Right lobe of liver (tissue), 6 donors: ENCODE measurements at regions not wholly inside any gene's neighbourhood (a gene's known extent, or its start where the extent isn't known, plus 50 kb on each side); places are given as distances from the start of the nearest gene placed in this dataset.

Source experiments
- ATAC-seq, 4 donors: fragments of 200-7000 bp; cut with Tn5 transposase; one replicate each; pipeline ENCODE4 v1.9.1; 2020; ENCODE audit warnings: mild to moderate bottlenecking in 4 of 4, moderate library complexity in 4 of 4
- DNase-seq, 3 donors: peaks; one replicate each; pipeline ENCODE4 v3.0.0-alpha.2; 2020
- H3K27ac ChIP-seq, 3 donors: fragments of 200-600 bp; one replicate each; pipeline ENCODE4 v1.8.0; 2022
- H3K27me3 ChIP-seq, 2 donors: fragments of 200-600 bp; one replicate each; pipeline ENCODE4 v1.8.0; 2022
- H3K36me3 ChIP-seq, 4 donors: fragments of 200-600 bp; sonication (generic) in 1 of 4; one replicate each; pipeline versions ENCODE4 v1.5.1 to v1.8.0; 2017 to 2022; ENCODE audit warnings: control low read depth in 1 of 4
- H3K4me1 ChIP-seq, 4 donors: fragments of 200-600 bp; sonication (generic) in 1 of 4; one replicate each; pipeline versions ENCODE4 v1.5.1 to v1.8.0; 2017 to 2022; ENCODE audit warnings: control low read depth in 1 of 4
- H3K4me3 ChIP-seq, 3 donors: fragments of 200-600 bp; one replicate each; pipeline ENCODE4 v1.8.0; 2022
- H3K9me3 ChIP-seq, 4 donors: fragments of 200-600 bp; sonication (generic) in 1 of 4; one replicate each; pipeline versions ENCODE4 v1.5.1 to v1.8.0; 2017 to 2022; ENCODE audit warnings: control low read depth in 1 of 4
- POLR2A ChIP-seq: fragments of 450-650 bp; IDR thresholded peaks from one replicate; pipeline ENCODE4 v1.6.1; 2017; ENCODE audit warnings: antibody characterized with exemption, mild to moderate bottlenecking
- WGBS: methylation state at CpG from one replicate; pipeline ENCODE4 v1.1.6; 2018; ENCODE audit warnings: low coverage, low lambda C conversion rate; ENCODE audit not compliant: insufficient coverage; ENCODE audit errors: missing lambda C conversion rate; 5-methylcytosine and 5-hydroxymethylcytosine counted together
- intact Hi-C, 2 donors: fragments of 100-400 bp; cut with DNase I; formaldehyde crosslinking; loops; one replicate each; pipeline versions ENCODE4 v1.11.2 to v1.14.1; 2022
- TF ChIP-seq, protein P1 (sequence below), 4 donors: fragments of 200-600 bp in 3 of 4; fragments of 450-650 bp in 1 of 4; IDR thresholded peaks; one replicate each; pipeline versions ENCODE4 v1.5.1 to v1.8.0; 2016 to 2022; ENCODE audit warnings: antibody characterized with exemption in 4 of 4, mild to moderate bottlenecking in 2 of 4
- donor health status: DM: no; HTN: yes; CAD: no.
- donor health status: DM: no; HTN: no; CAD: no.
- donor health status: DM: no; HTN: no; CAD: no.
- donor health status: DM: no; HTN: yes; CAD: no.
- donor health status: DM: no; HTN: yes; CAD: no.

DNA sequence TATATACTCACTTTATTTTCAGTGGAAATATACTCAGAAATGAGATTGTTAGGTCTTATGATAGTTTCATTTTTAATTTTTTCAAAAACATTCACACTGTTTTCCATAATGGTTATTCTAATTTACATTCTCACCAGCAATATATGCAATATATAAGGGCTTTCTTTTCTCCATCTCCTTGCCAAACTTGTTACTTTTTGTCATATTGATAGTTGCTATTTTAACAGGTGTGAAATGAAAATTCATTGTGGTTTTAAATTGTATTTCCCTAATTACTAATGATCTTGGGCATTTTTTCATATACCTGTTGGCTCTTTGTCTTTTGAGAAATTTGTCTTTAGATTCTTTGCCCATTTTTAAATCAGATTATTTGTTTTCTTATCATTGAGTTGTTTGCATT is 325.2 kb downstream of the DIPK2A start:
- no peaks in the 10 kb centered on the region for H3K36me3 ChIP-seq
- ATAC-seq (no peak), DNase-seq (no peak)

DNA sequence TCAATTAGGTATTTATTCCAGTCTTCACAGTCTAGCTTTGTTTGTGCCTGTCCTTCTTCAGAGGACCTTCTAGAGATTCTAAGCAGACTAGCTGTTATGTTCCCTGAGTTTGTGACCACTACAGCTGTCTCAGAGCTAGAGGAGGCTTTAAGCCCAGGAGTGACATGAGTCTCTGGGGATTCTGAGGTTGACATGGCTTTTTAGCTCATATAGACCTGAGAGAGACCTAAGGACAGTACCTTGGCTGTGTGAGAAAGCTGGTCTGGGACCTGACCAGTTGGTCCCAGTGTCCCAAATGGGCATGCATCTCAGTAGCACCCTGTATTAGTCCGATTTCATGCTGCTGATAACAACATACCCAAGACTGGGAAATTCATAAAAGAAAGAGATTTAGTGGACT is 330.2 kb downstream of the DIPK2A start:
- intact Hi-C loops: no loop called here
- no peak for DNase-seq
- H3K4me3 ChIP-seq: no peak overlapping the region
- WGBS: 43% methylated on average over 1 of the region's 1 CpG
- H3K4me1 ChIP-seq: no peaks in the 10 kb centered on the region
- TF ChIP-seq, protein P1, sequence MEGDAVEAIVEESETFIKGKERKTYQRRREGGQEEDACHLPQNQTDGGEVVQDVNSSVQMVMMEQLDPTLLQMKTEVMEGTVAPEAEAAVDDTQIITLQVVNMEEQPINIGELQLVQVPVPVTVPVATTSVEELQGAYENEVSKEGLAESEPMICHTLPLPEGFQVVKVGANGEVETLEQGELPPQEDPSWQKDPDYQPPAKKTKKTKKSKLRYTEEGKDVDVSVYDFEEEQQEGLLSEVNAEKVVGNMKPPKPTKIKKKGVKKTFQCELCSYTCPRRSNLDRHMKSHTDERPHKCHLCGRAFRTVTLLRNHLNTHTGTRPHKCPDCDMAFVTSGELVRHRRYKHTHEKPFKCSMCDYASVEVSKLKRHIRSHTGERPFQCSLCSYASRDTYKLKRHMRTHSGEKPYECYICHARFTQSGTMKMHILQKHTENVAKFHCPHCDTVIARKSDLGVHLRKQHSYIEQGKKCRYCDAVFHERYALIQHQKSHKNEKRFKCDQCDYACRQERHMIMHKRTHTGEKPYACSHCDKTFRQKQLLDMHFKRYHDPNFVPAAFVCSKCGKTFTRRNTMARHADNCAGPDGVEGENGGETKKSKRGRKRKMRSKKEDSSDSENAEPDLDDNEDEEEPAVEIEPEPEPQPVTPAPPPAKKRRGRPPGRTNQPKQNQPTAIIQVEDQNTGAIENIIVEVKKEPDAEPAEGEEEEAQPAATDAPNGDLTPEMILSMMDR (IDR thresholded peaks at IDR 0.05): no peak
- no peak for TF ChIP-seq POLR2A
- ATAC-seq: no peak
- H3K36me3 ChIP-seq: no peaks in the 10 kb centered on the region
- no peaks in the 10 kb centered on the region for H3K9me3 ChIP-seq
- H3K27ac ChIP-seq: no peak overlapping the region
- no peaks in the 10 kb centered on the region for H3K27me3 ChIP-seq

More for the DNA sequence above, 325.2 kb downstream of the DIPK2A start:
- H3K4me3 ChIP-seq: no peak overlapping the region
- intact Hi-C loops: no loop called here
- no peaks in the 10 kb centered on the region for H3K9me3 ChIP-seq
- H3K4me1 ChIP-seq: no peaks in the 10 kb centered on the region
- H3K27ac ChIP-seq: no peak overlapping the region
- TF ChIP-seq, protein P1 (IDR thresholded peaks at IDR 0.05): no peak
- no peak for TF ChIP-seq POLR2A
- no peaks in the 10 kb centered on the region for H3K27me3 ChIP-seq

DNA sequence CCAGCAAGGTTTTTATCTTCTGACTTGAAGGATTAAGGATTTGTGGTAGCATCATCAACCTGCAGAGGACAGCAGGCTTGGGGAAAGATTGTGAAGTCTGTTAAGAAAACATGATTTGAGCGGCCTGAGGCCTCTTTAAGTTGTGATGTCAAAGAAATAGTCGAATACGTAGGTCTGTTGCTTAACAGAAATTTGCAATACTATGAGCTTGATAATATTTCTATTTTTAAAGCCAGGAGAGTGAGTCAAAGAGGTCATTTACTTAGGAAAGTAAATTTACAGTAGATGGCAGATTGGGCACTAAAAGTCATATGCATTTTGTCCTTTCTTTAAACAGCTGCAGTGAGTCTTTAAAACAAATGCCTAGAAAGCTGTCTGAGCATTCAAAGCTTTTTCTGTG is 336.3 kb downstream of the DIPK2A start:
- 69% methylated on average over 3 of the region's 3 CpGs for WGBS
- intact Hi-C loops: no loop called here
- no peak overlapping the region for H3K4me3 ChIP-seq
- H3K36me3 ChIP-seq: no peaks in the 10 kb centered on the region
- DNase-seq: no peak
- no peaks in the 10 kb centered on the region for H3K4me1 ChIP-seq
- H3K27me3 ChIP-seq: no peaks in the 10 kb centered on the region
- ATAC-seq: no peak
- no peak overlapping the region for H3K27ac ChIP-seq
- no peaks in the 10 kb centered on the region for H3K9me3 ChIP-seq
- TF ChIP-seq, protein P1 (IDR thresholded peaks at IDR 0.05): no peak
- TF ChIP-seq POLR2A: no peak

DNA sequence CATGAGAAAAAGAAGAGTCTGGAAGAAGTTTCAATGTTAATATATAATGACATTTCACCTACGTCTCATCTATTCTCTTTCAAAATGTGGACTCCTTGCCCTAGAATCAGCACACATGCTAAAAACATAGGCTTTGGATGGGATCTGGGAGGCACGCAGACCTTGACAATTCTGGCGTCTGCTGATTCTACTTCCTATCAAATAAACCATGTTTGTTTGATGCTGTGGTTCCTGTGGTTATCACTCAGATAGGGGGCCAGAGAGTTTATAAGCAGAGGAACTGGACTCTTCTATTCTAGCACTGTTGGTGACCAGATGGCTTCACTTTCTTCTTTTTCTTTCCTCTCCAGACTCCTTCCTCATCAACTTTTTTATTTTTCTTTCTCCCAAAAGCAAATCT is 336.8 kb downstream of the DIPK2A start:
- Histone ChIP-seq H3K27ac (no peak overlapping the region), H3K4me1 (no peaks in the 10 kb centered on the region), H3K9me3 (no peaks in the 10 kb centered on the region), H3K27me3 (no peaks in the 10 kb centered on the region), H3K4me3 (no peak overlapping the region), H3K36me3 (no peaks in the 10 kb centered on the region)
- intact Hi-C loops: no loop called here
- TF ChIP-seq POLR2A: no peak
- TF ChIP-seq, protein P1 (IDR thresholded peaks at IDR 0.05): no peak
- DNase-seq (no peak), ATAC-seq (no peak)
- WGBS: 61% methylated on average over 3 of the region's 3 CpGs

DNA sequence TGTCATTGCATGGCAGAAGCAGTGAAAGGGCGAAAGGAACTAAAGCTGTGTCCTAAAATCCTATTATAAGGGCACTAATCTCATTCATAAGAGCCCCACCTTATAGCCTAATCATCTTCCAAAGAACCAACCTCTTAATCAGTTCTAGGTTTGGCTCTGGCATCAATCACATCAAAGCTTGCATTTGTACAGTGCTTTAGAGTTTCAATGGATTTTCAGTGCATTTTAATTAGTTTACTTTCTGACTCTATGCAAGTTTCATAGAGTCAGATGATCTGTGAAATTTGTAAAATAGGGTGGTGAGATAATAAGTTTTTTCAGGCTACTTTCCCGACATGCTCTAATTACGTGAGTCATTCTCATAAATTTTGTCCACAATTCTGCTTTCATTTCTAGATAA is 341.1 kb downstream of the DIPK2A start:
- 56% methylated on average over 3 of the region's 3 CpGs for WGBS
- Histone ChIP-seq H3K9me3 (no peaks in the 10 kb centered on the region), H3K36me3 (no peaks in the 10 kb centered on the region), H3K4me1 (no peaks in the 10 kb centered on the region), H3K4me3 (no peak overlapping the region), H3K27me3 (no peaks in the 10 kb centered on the region), H3K27ac (no peak overlapping the region)
- intact Hi-C loops: no loop called here
- DNase-seq: no peak
- TF ChIP-seq, protein P1 (IDR thresholded peaks at IDR 0.05): no peak
- TF ChIP-seq POLR2A: no peak
- no peak for ATAC-seq
